Esophagus squamous epithelium (tissue), 4 donors: ENCODE measurements at regions not wholly inside any gene's neighbourhood (a gene's known extent, or its start where the extent isn't known, plus 50 kb on each side); places are given as distances from the start of the nearest gene placed in this dataset.

Experiments used
- POLR2A ChIP-seq, 4 donors: fragments of 450-650 bp; IDR thresholded peaks; one replicate each; pipeline ENCODE4 v1.6.1; 2017; ENCODE audit warnings: antibody characterized with exemption in 4 of 4, mild to moderate bottlenecking in 4 of 4, moderate library complexity in 3 of 4
- TF ChIP-seq, protein P1 (sequence below), 6 experiments: fragments of 450-650 bp in 4 of 6; fragments of 200-600 bp in 2 of 6; sonication (generic) in 2 of 6; IDR thresholded peaks; one replicate each; pipeline ENCODE4 v1.5.1; 2016 to 2019; ENCODE audit warnings: antibody characterized with exemption in 6 of 6, mild to moderate bottlenecking in 4 of 6, moderate library complexity in 4 of 6

DNA sequence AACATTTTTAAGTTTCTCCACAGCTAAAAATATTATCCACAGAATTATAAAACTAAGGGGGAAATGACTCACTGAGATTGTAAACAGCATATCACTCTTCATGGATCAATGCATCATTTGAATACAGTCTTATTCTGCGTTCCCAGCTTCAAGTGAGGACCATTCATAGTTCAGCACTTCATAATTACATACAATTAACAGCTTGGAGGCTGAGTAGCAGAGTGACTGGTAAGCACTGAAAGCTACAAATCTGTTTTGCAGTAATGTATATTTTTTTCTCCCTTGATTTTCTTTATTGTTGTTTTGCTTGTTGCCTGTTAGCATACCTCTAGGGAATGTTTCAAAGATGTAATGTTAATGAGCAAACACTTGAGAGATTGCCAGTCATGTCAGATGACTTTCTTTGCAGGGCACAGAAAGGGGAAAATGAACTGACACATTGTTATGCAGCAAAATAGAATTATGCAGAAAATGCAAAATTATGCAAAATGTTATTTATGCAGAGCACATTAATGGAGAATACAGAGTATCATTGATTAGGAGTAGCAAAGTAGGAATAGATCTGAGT is 138.6 kb downstream of the RPS29 start:
- TF ChIP-seq, protein P1, sequence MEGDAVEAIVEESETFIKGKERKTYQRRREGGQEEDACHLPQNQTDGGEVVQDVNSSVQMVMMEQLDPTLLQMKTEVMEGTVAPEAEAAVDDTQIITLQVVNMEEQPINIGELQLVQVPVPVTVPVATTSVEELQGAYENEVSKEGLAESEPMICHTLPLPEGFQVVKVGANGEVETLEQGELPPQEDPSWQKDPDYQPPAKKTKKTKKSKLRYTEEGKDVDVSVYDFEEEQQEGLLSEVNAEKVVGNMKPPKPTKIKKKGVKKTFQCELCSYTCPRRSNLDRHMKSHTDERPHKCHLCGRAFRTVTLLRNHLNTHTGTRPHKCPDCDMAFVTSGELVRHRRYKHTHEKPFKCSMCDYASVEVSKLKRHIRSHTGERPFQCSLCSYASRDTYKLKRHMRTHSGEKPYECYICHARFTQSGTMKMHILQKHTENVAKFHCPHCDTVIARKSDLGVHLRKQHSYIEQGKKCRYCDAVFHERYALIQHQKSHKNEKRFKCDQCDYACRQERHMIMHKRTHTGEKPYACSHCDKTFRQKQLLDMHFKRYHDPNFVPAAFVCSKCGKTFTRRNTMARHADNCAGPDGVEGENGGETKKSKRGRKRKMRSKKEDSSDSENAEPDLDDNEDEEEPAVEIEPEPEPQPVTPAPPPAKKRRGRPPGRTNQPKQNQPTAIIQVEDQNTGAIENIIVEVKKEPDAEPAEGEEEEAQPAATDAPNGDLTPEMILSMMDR (IDR thresholded peaks at IDR 0.05): no peak
- TF ChIP-seq POLR2A (IDR thresholded peaks at IDR 0.05): no peak
